GM12892 (cell line): ENCODE measurements at regions not wholly inside any gene's neighbourhood (a gene's known extent, or its start where the extent isn't known, plus 50 kb on each side); places are given as distances from the start of the nearest gene placed in this dataset.

Experiments
- DNase-seq: peaks from one replicate; pipeline ENCODE4 v3.0.0; 2011; ENCODE audit not compliant: insufficient read length
- FAIRE-seq: peaks from 2 replicates; lab custom pipeline; 2011; peaks lifted over from hg19 to GRCh38; lab: Jason Lieb, UNC
- POLR2A ChIP-seq: IDR thresholded peaks from 2 replicates; pipeline ENCODE4 v1.6.1; 2011; ENCODE audit warnings: low read depth, low read length, control low read depth
- POLR2AphosphoS5 ChIP-seq: IDR thresholded peaks from 2 replicates; pipeline ENCODE4 v1.6.1; 2011; ENCODE audit warnings: low read depth, low read length, control low read depth
- TAF1 ChIP-seq: IDR thresholded peaks from 2 replicates; pipeline ENCODE4 v1.6.1; 2011; ENCODE audit warnings: low read depth, mild to moderate bottlenecking, control low read depth, low read length, borderline replicate concordance

DNA sequence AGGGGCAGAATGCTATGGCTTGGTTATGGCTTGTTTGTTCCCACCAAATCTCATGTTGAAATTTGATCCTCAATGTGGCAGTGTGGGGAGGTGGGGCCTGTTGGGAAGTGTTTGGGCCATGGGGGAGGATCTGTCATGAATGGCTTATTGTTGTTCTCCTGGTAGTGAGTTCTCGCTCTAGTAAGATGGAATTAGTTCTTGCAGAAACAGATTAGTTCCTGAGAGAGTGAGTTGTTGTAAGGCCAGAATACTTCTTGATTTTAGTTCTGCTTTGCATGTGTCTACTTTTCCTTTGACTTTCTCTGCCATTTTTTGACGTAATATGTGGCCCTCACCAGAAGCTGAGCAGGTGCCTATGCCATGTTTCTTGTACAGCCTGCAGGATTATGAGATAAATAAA is 188.2 kb downstream of the KIF20B start:
- FAIRE-seq: no peak
- no peak for DNase-seq
- TF ChIP-seq POLR2A (no peak), POLR2AphosphoS5 (no peak), TAF1 (no peak)

- FAIRE-seq (peak; percentile 75), DNase-seq (no peak)
- TF ChIP-seq TAF1 (no peak), POLR2A (no peak), POLR2AphosphoS5 (no peak)
Measured at GRCh38 chr10:89891006-89891535, 189.7 kb downstream of the KIF20B start.

- no peak for DNase-seq
- TF ChIP-seq POLR2AphosphoS5: no peak
- TF ChIP-seq POLR2A: no peak
Measured at GRCh38 chr10:89894051-89894450, 192.7 kb downstream of the KIF20B start.

DNA sequence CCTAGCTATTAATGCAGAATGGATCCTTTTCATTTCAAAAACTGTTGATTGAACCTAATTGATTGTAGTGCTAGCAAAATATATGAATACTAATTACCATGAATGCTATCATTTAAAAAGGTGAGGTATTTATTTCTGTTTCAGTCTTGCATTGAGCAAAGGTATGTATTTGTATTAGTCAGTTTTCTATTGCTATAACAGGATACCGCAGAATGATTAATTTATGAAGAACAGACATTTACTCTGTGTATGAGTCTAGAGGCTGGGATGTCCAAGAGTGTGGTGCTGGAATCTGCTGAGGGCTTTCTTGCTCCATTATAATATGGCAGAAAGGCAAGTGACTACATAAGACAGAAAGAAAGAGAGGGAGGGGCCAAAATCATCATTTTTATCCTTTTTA is 199.2 kb downstream of the KIF20B start:
- no peak for DNase-seq
- FAIRE-seq: no peak
- TF ChIP-seq POLR2A (no peak), POLR2AphosphoS5 (no peak), TAF1 (no peak)

More at GRCh38 chr10:89894051-89894450, 192.7 kb downstream of the KIF20B start:
- FAIRE-seq: no peak

- DNase-seq (no peak), FAIRE-seq (no peak)
- TF ChIP-seq TAF1: no peak
- TF ChIP-seq POLR2A: no peak
- no peak for TF ChIP-seq POLR2AphosphoS5
Measured at GRCh38 chr10:89901895-89902294, 200.5 kb downstream of the KIF20B start.

GRCh38 chr10:89904755-89905154 is 203.4 kb downstream of the KIF20B start:
- TF ChIP-seq POLR2A: no peak
- DNase-seq (no peak), FAIRE-seq (no peak)

DNA sequence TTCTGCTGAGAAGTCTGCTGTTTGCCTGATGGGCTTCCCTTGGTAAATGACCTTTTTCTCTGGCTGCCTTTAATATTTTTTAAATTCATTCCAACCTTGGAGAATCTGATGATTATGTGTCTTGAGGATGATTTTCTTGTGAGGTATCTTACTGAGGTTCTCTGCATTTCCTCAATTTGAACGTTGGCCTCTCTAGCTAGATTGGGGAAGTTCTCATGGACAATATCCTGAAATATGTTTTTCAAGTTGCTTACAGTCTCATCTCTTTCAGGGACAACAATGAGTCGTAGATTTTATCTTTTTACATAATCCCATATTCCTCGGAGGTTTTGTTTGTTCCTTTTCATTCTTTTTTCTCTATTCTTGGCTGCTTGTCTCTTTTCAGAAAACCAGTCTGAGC is 208.4 kb downstream of the KIF20B start:
- FAIRE-seq (no peak), DNase-seq (no peak)
- no peak for TF ChIP-seq POLR2AphosphoS5
- no peak for TF ChIP-seq TAF1
- no peak for TF ChIP-seq POLR2A

DNA sequence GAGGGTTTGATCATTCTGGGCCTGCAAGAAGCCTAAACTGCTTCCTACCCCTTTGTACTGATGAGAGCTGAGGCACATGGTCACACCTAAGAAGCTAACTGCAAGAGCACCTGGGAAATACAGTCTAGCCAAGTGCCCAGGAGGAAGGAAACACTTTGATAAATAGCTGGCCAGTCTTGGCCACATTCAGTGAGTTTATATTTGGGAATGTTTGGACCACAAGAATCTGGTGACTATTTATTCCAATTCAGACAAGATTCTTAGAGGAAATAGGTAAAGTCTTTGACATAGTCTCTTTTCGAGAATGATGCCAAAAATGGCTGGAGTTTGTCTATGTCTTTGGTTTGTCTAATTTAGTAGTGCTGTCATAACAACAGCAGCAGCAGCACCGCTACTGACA is 213.6 kb downstream of the KIF20B start:
- no peak for DNase-seq
- FAIRE-seq: no peak
- TF ChIP-seq POLR2A (no peak), TAF1 (no peak), POLR2AphosphoS5 (no peak)

- FAIRE-seq (no peak), DNase-seq (no peak)
- no peak for TF ChIP-seq POLR2AphosphoS5
- TF ChIP-seq POLR2A: no peak
- no peak for TF ChIP-seq TAF1
Measured at GRCh38 chr10:89915968-89916367, 214.6 kb downstream of the KIF20B start.

GRCh38 chr10:89916468-89917215 is 215.3 kb downstream of the KIF20B start:
- no peak for TF ChIP-seq POLR2AphosphoS5
- no peak for TF ChIP-seq POLR2A
- no peak for DNase-seq
- no peak for FAIRE-seq

DNA sequence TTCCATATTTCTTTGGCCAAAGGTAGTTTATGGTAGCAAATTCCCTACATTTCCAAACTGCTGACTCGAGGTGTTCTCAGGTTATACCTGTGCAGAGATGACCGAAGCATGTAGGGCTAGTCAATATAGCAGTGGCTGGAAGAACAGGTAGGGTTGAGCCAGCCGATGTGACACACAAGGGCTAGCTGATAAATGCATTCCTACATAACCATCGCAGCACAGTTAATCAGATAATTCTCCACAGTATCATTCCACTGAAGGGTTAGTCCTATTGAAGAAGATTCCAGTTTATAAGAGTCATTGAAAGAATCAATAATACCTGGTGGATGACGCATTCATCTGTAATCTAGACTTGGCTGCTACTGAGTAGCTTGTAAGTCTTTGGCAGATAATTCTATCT is 220.0 kb downstream of the KIF20B start:
- no peak for TF ChIP-seq TAF1
- no peak for FAIRE-seq
- no peak for DNase-seq

DNA sequence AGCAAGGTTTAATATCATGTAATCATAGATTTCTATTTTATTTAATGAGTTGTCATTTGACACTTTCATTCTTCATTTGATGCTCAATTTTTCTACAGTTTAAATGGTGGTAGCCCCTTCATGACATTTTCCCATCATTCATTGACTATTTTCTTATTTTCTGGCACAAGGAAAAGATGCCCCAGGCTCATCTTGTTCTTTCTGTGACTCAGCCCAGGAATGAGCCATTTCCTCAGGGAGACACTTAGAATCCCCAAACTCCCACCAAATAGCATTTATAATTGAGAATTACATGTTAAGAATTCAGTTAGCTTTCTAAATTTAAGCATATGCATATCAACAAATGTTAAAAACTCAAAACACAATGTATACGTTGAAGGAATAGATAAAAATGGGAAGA is 222.3 kb downstream of the KIF20B start:
- FAIRE-seq (no peak), DNase-seq (no peak)
- no peak for TF ChIP-seq POLR2AphosphoS5
- TF ChIP-seq TAF1: no peak
- no peak for TF ChIP-seq POLR2A

- TF ChIP-seq POLR2AphosphoS5 (no peak), TAF1 (no peak), POLR2A (no peak)
- FAIRE-seq (no peak), DNase-seq (no peak)
Measured at GRCh38 chr10:89924261-89924660, 222.9 kb downstream of the KIF20B start.
